ENCODE measurements at regions not wholly inside any gene's neighbourhood (a gene's known extent, or its start where the extent isn't known, plus 50 kb on each side); places are given as distances from the start of the nearest gene placed in this dataset.

GRCh38 chr14:71324767-71325272, 417.6 kb downstream of the PCNX1 start:
- CTCF ChIA-PET: interaction anchor here (0.6 to 4.9 kb wide), 6 partner anchors 15 to 541 kb away, joined by 3 to 37 read pairs (median 3); no protein-coding TSS in a partner anchor
- H3K4me1 Mint-ChIP-seq (ENCODE audit: insufficient read depth, unreplicated experiment): peaks cover 36% of the 10 kb centered on the region
- DNase-seq (ENCODE audit: unreplicated experiment): peak; percentile 62
- TF ChIP-seq CTCF (IDR thresholded peaks at IDR 0.05; ENCODE audit: unreplicated experiment): no peak
- POLR2A ChIA-PET: interaction anchor here (0.6 to 8.5 kb wide), 14 partner anchors 11 to 251 kb away, joined by 3 to 108 read pairs (median 3); no protein-coding TSS in a partner anchor
- H3K9me3 Mint-ChIP-seq (ENCODE audit: unreplicated experiment): no peaks in the 10 kb centered on the region
- BruUV-seq (replicated peaks): no TSS peak
- peaks cover 8% of the 10 kb centered on the region for H3K36me3 Mint-ChIP-seq (ENCODE audit: insufficient read depth, unreplicated experiment)
- no peak overlapping the region for H3K27ac Mint-ChIP-seq (ENCODE audit: low read depth, unreplicated experiment)
- H3K27me3 Mint-ChIP-seq (ENCODE audit: insufficient read depth, unreplicated experiment): no peaks in the 10 kb centered on the region
- no peak overlapping the region for H3K4me3 Mint-ChIP-seq (ENCODE audit: unreplicated experiment)
- intact Hi-C loops (cut with micrococcal nuclease): loop anchor here (5.0 kb wide), 3 partner anchors 47 to 387 kb away; no protein-coding TSS in a partner anchor

- H3K4me3 Mint-ChIP-seq (ENCODE audit: unreplicated experiment): no peak overlapping the region
- H3K9me3 Mint-ChIP-seq (ENCODE audit: unreplicated experiment): no peaks in the 10 kb centered on the region
- ChIA-PET CTCF (interaction anchor here (1.1 to 2.0 kb wide), 3 partner anchors 76 to 190 kb away, joined by 3 to 4 read pairs (median 3); no protein-coding TSS in a partner anchor), POLR2A (interaction anchor here (1.2 to 8.5 kb wide), 5 partner anchors 9 to 85 kb away, joined by 3 to 108 read pairs (median 5); no protein-coding TSS in a partner anchor)
- no peaks in the 10 kb centered on the region for H3K36me3 Mint-ChIP-seq (ENCODE audit: insufficient read depth, unreplicated experiment)
- intact Hi-C loops (cut with micrococcal nuclease): no loop called here
- DNase-seq (ENCODE audit: unreplicated experiment): no peak
- no peaks in the 10 kb centered on the region for H3K27me3 Mint-ChIP-seq (ENCODE audit: insufficient read depth, unreplicated experiment)
- H3K27ac Mint-ChIP-seq (ENCODE audit: low read depth, unreplicated experiment): peak overlapping the region; percentile 13
- H3K4me1 Mint-ChIP-seq (ENCODE audit: insufficient read depth, unreplicated experiment): peaks cover 28% of the 10 kb centered on the region
- TF ChIP-seq CTCF (IDR thresholded peaks at IDR 0.05; ENCODE audit: unreplicated experiment): no peak
- no TSS peak for BruUV-seq (replicated peaks)
These were observed 420.4 kb downstream of the PCNX1 start for GRCh38 chr14:71327691-71328090.

GRCh38 chr14:71328183-71328582, 420.9 kb downstream of the PCNX1 start:
- no peaks in the 10 kb centered on the region for H3K27me3 Mint-ChIP-seq (ENCODE audit: insufficient read depth, unreplicated experiment)
- no TSS peak for BruUV-seq (replicated peaks)
- H3K36me3 Mint-ChIP-seq (ENCODE audit: insufficient read depth, unreplicated experiment): no peaks in the 10 kb centered on the region
- H3K4me1 Mint-ChIP-seq (ENCODE audit: insufficient read depth, unreplicated experiment): peaks cover 23% of the 10 kb centered on the region
- no peaks in the 10 kb centered on the region for H3K9me3 Mint-ChIP-seq (ENCODE audit: unreplicated experiment)
- no peak for TF ChIP-seq CTCF (IDR thresholded peaks at IDR 0.05; ENCODE audit: unreplicated experiment)
- intact Hi-C loops (cut with micrococcal nuclease): no loop called here
- ChIA-PET CTCF (interaction anchor here (1.1 to 2.0 kb wide), 2 partner anchors 76 to 190 kb away, joined by 3 to 4 read pairs; no protein-coding TSS in a partner anchor), POLR2A (interaction anchor here (1.2 to 8.5 kb wide), 5 partner anchors 8 to 84 kb away, joined by 3 to 108 read pairs (median 5); no protein-coding TSS in a partner anchor)
- H3K4me3 Mint-ChIP-seq (ENCODE audit: unreplicated experiment): no peak overlapping the region
- DNase-seq (ENCODE audit: unreplicated experiment): no peak
- peak overlapping the region; percentile 13 for H3K27ac Mint-ChIP-seq (ENCODE audit: low read depth, unreplicated experiment)

GRCh38 chr14:71328954-71329353, 421.7 kb downstream of the PCNX1 start:
- ChIA-PET CTCF (no interaction called here), POLR2A (interaction anchor here (0.7 kb wide), 1 partner anchor 326 kb away, joined by 3 read pairs; no protein-coding TSS in a partner anchor)
- no peak for TF ChIP-seq CTCF (IDR thresholded peaks at IDR 0.05; ENCODE audit: unreplicated experiment)
- no peaks in the 10 kb centered on the region for H3K27me3 Mint-ChIP-seq (ENCODE audit: insufficient read depth, unreplicated experiment)
- H3K4me3 Mint-ChIP-seq (ENCODE audit: unreplicated experiment): no peak overlapping the region
- intact Hi-C loops (cut with micrococcal nuclease): no loop called here
- no peak overlapping the region for H3K27ac Mint-ChIP-seq (ENCODE audit: low read depth, unreplicated experiment)
- H3K4me1 Mint-ChIP-seq (ENCODE audit: insufficient read depth, unreplicated experiment): peaks cover 17% of the 10 kb centered on the region
- H3K9me3 Mint-ChIP-seq (ENCODE audit: unreplicated experiment): no peaks in the 10 kb centered on the region
- no TSS peak for BruUV-seq (replicated peaks)
- H3K36me3 Mint-ChIP-seq (ENCODE audit: insufficient read depth, unreplicated experiment): no peaks in the 10 kb centered on the region
- no peak for DNase-seq (ENCODE audit: unreplicated experiment)

All from MCF 10A (cell line).